ENCODE measurements at regions not wholly inside any gene's neighbourhood (a gene's known extent, or its start where the extent isn't known, plus 50 kb on each side); places are given as distances from the start of the nearest gene placed in this dataset.

DNA sequence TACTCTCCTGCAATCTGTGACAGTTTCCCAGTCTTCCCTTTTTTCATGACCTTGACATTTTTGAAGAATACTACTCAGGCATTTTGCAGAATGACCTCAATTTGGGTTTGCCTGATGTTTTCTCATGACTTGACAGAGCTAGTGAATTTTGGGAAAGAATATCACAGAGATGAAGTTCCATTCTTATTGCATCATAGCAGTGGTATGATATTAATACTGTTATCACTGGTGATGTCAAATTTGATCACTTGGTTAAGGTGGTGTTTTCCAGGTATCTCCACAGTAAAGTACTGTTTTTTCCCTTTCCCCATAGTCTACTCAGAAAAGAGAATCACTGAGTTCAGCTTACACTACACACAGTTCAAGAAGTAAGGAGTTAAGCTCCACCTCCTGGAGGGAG is 56.2 kb upstream of the XPA start:
- Mint-ChIP-seq H3K4me1 (ENCODE audit: low read depth) (no peaks in the 10 kb centered on the region), H3K27me3 (peaks cover 8% of the 10 kb centered on the region), H3K4me3 (ENCODE audit: low read depth) (no peak overlapping the region), H3K9me3 (ENCODE audit: low read depth) (peaks cover 6% of the 10 kb centered on the region), H3K36me3 (ENCODE audit: insufficient read depth) (no peaks in the 10 kb centered on the region), H3K27ac (no peak overlapping the region)
- TF ChIP-seq, protein P1, sequence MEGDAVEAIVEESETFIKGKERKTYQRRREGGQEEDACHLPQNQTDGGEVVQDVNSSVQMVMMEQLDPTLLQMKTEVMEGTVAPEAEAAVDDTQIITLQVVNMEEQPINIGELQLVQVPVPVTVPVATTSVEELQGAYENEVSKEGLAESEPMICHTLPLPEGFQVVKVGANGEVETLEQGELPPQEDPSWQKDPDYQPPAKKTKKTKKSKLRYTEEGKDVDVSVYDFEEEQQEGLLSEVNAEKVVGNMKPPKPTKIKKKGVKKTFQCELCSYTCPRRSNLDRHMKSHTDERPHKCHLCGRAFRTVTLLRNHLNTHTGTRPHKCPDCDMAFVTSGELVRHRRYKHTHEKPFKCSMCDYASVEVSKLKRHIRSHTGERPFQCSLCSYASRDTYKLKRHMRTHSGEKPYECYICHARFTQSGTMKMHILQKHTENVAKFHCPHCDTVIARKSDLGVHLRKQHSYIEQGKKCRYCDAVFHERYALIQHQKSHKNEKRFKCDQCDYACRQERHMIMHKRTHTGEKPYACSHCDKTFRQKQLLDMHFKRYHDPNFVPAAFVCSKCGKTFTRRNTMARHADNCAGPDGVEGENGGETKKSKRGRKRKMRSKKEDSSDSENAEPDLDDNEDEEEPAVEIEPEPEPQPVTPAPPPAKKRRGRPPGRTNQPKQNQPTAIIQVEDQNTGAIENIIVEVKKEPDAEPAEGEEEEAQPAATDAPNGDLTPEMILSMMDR (IDR thresholded peaks at IDR 0.05; ENCODE audit: unreplicated experiment), result no peak
- DNase-seq (ENCODE audit: low spot score, unreplicated experiment), result no peak

DNA sequence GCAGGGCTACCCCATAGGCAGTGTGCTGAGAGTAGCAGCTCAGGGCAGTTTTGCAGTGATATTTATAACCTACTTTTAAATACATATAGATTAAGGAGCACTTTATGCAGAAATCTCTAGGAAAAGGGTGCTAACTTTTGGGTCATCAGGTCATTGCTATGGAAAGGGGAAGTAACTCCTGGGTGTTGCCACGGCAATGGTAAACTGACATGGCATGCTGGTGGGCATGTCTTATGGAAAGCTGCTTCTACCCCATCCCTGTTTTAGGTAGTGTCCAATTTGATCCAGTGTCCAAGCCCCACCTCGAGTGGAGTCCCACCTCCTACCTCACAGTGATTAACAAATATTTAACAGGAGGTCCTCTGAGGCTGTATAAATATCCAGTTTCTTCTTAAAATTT is 56.8 kb upstream of the XPA start:
- Mint-ChIP-seq H3K27me3 (peaks cover 11% of the 10 kb centered on the region), H3K27ac (no peak overlapping the region), H3K9me3 (ENCODE audit: low read depth) (peaks cover 6% of the 10 kb centered on the region), H3K4me3 (ENCODE audit: low read depth) (no peak overlapping the region), H3K36me3 (ENCODE audit: insufficient read depth) (no peaks in the 10 kb centered on the region), H3K4me1 (ENCODE audit: low read depth) (no peaks in the 10 kb centered on the region)
- TF ChIP-seq, protein P1 (IDR thresholded peaks at IDR 0.05; ENCODE audit: unreplicated experiment), result no peak
- DNase-seq (ENCODE audit: low spot score, unreplicated experiment), result no peak

DNA sequence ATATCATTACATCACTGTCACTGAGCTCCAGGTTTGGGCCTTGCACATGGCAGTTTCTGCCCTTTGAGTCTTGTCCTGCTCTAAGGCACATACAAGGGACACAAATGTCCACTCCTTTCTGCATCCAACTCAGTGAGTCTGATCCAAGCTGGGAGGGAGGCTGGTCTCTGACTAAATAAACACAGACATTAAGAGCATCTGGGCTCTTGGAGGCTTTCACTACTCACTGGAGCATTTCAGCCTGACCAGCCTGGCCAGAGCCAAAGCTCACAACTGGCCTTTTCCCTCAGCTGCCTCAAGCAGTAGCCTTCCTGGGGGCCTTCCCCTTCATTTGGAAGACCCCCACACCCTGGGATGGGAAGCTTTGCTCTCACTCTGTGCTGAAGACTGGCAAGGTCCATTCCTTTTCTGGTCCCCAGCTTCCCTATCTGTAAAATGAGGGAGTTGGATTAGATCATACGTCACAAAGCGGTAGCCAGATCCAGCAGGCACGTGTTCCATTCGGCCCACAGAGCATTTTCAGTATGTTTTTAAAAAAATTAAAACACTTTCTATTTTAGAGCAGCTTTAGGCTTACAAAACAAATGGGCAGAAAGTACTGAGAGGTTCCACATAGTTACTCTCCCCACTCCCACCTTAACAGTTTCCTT is 58.6 kb upstream of the XPA start:
- H3K4me3 Mint-ChIP-seq (ENCODE audit: low read depth), result no peak overlapping the region
- H3K4me1 Mint-ChIP-seq (ENCODE audit: low read depth), result no peaks in the 10 kb centered on the region
- H3K36me3 Mint-ChIP-seq (ENCODE audit: insufficient read depth), result no peaks in the 10 kb centered on the region
- DNase-seq (ENCODE audit: low spot score, unreplicated experiment), result no peak
- H3K27ac Mint-ChIP-seq, result no peak overlapping the region
- peaks cover 6% of the 10 kb centered on the region for H3K9me3 Mint-ChIP-seq (ENCODE audit: low read depth)
- peaks cover 12% of the 10 kb centered on the region for H3K27me3 Mint-ChIP-seq
- TF ChIP-seq, protein P1 (IDR thresholded peaks at IDR 0.05; ENCODE audit: unreplicated experiment), result no peak

DNA sequence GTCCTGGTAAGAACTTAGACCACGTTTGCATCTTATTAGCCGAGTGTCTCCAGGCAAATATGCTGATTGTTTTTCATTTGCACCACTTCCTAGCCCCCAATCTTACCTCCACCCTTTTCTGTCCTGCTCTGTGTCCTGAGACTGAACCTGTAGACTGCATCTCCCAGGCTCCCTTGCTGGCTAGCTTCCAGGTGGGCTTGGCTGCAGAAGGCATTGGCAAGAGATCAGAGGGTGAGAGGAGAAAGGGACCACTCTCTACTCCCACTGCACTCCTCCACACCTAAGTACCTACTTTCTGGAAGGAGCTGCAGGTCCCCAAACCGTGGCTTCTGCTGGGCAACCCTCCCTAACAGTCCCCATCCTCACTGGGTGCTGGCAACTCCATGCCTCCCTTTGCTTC is 59.9 kb upstream of the XPA start:
- DNase-seq (ENCODE audit: low spot score, unreplicated experiment), result no peak
- Mint-ChIP-seq H3K4me1 (ENCODE audit: low read depth) (no peaks in the 10 kb centered on the region), H3K27ac (no peak overlapping the region), H3K36me3 (ENCODE audit: insufficient read depth) (no peaks in the 10 kb centered on the region), H3K9me3 (ENCODE audit: low read depth) (peaks cover 6% of the 10 kb centered on the region), H3K27me3 (peaks cover 25% of the 10 kb centered on the region), H3K4me3 (ENCODE audit: low read depth) (no peak overlapping the region)
- TF ChIP-seq, protein P1 (IDR thresholded peaks at IDR 0.05; ENCODE audit: unreplicated experiment), result no peak

DNA sequence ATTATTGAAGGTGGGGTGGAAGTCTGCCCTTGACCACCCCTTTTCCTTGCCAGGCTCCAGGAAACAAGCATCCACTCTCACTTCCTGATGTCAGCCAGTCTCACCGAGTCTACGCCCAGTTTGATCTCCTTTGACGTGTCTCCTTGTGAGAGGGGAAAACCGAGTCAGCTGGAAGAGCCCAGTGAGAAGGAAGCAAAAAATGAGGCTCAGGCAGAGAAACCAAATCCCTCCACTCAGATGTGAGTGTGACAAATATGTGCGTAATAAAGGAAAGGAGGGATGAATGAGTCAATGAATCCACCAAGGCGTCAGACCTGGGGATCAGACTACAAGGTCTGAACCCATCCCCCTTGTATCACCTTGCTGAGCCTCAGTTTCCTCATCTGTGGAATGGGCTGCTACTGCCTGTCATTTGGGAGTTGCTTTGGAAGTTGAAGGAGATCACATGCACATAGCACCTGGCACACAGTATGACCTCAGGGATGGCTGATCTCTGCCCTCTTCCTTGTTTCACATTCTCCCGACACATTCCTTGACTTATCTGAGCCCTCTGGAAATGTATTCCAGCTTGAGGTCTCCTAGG is 61.3 kb upstream of the XPA start:
- no peaks in the 10 kb centered on the region for H3K36me3 Mint-ChIP-seq (ENCODE audit: insufficient read depth)
- H3K9me3 Mint-ChIP-seq (ENCODE audit: low read depth), result peaks cover 6% of the 10 kb centered on the region
- TF ChIP-seq, protein P1 (IDR thresholded peaks at IDR 0.05; ENCODE audit: unreplicated experiment), result no peak
- no peak overlapping the region for H3K4me3 Mint-ChIP-seq (ENCODE audit: low read depth)
- H3K27ac Mint-ChIP-seq, result no peak overlapping the region
- peaks cover 37% of the 10 kb centered on the region for H3K27me3 Mint-ChIP-seq
- DNase-seq (ENCODE audit: low spot score, unreplicated experiment), result no peak
- H3K4me1 Mint-ChIP-seq (ENCODE audit: low read depth), result no peaks in the 10 kb centered on the region

Measured in progenitor cell of endocrine pancreas (in vitro differentiated cells).